ENCODE measurements at regions not wholly inside any gene's neighbourhood (a gene's known extent, or its start where the extent isn't known, plus 50 kb on each side); places are given as distances from the start of the nearest gene placed in this dataset.
"Not testable (repeated sequence)": the region's sequence is repeated elsewhere in the genome, so short reads cannot be mapped to it uniquely, and the experiment has no call there.

- no peaks in the 10 kb centered on the region for H3K27me3 Mint-ChIP-seq
- no peak for DNase-seq
- H3K9me3 Mint-ChIP-seq = no peaks in the 10 kb centered on the region
- intact Hi-C loops (cut with micrococcal nuclease) = no loop called here
- no peaks in the 10 kb centered on the region for H3K4me1 Mint-ChIP-seq
- H3K4me3 Mint-ChIP-seq = no peak overlapping the region
- no peaks in the 10 kb centered on the region for H3K36me3 Mint-ChIP-seq (ENCODE audit: low read depth)
- H3K27ac Mint-ChIP-seq = no peak overlapping the region
Observed at GRCh38 chr6:71209626-71210025, 79.0 kb upstream of the OGFRL1 start.

GRCh38 chr6:71211799-71212198 is 76.8 kb upstream of the OGFRL1 start:
- H3K4me1 Mint-ChIP-seq = no peaks in the 10 kb centered on the region
- intact Hi-C loops (cut with micrococcal nuclease) = no loop called here
- H3K9me3 Mint-ChIP-seq = no peaks in the 10 kb centered on the region
- no peak for DNase-seq
- no peaks in the 10 kb centered on the region for H3K36me3 Mint-ChIP-seq (ENCODE audit: low read depth)
- peaks cover 3% of the 10 kb centered on the region for H3K27me3 Mint-ChIP-seq
- H3K4me3 Mint-ChIP-seq = no peak overlapping the region
- no peak overlapping the region for H3K27ac Mint-ChIP-seq

GRCh38 chr6:71220466-71220865 is 68.1 kb upstream of the OGFRL1 start:
- H3K4me3 Mint-ChIP-seq = no peak overlapping the region
- H3K36me3 Mint-ChIP-seq (ENCODE audit: low read depth) = no peaks in the 10 kb centered on the region
- peaks cover 3% of the 10 kb centered on the region for H3K27me3 Mint-ChIP-seq
- H3K27ac Mint-ChIP-seq = no peak overlapping the region
- H3K4me1 Mint-ChIP-seq = no peaks in the 10 kb centered on the region
- intact Hi-C loops (cut with micrococcal nuclease) = no loop called here
- no peaks in the 10 kb centered on the region for H3K9me3 Mint-ChIP-seq
- DNase-seq = no peak

DNA sequence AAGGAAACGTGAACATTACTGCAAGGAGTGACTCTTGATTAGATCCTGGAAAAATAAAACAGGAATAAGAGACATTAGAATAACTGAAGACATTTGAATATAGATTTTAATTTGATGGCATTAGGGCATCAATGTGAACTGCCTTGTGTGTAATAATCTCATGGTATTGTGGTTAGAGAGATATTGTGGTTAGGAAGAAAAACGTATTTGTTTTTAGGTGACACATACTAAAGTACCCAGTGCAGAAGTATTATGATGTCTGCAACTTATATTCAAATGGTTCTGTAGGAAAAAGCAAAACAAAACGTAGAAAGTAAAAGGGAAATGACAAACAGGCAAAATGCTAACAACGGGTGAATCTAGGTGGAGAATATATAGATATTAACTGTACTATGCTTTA is 65.9 kb upstream of the OGFRL1 start:
- Mint-ChIP-seq H3K36me3 (ENCODE audit: low read depth) (no peaks in the 10 kb centered on the region), H3K4me3 (no peak overlapping the region)

GRCh38 chr6:71224011-71224410 is 64.6 kb upstream of the OGFRL1 start:
- Mint-ChIP-seq H3K9me3 (no peaks in the 10 kb centered on the region), H3K36me3 (ENCODE audit: low read depth) (no peaks in the 10 kb centered on the region), H3K4me1 (peaks cover 5% of the 10 kb centered on the region), H3K4me3 (no peak overlapping the region), H3K27ac (no peak overlapping the region), H3K27me3 (peaks cover 3% of the 10 kb centered on the region)
- no peak for DNase-seq
- intact Hi-C loops (cut with micrococcal nuclease) = no loop called here

More for the DNA sequence above, 65.9 kb upstream of the OGFRL1 start:
- no peaks in the 10 kb centered on the region for H3K9me3 Mint-ChIP-seq
- peaks cover 3% of the 10 kb centered on the region for H3K27me3 Mint-ChIP-seq
- no peak overlapping the region for H3K27ac Mint-ChIP-seq
- no peaks in the 10 kb centered on the region for H3K4me1 Mint-ChIP-seq
- intact Hi-C loops (cut with micrococcal nuclease) = no loop called here
- no peak for DNase-seq

DNA sequence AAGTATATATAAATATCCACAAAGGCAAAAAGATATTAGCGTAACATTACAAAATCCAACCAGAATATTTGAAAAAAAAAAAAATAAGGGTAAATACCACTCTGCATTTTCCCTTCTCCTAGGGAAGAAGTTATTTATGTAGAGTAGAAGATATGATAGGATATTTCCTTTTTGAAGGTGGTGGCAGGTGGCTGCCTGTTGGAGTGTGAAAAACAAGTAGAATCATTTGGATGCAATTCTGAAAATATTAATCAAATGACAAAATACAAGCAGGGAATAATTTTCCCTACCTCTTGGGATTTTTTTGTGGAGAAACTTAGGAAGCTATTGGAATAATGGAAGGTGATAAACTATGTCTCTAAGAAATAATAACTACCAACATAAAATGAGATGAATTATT is 62.5 kb upstream of the OGFRL1 start:
- Mint-ChIP-seq H3K27me3 (peaks cover 5% of the 10 kb centered on the region), H3K36me3 (ENCODE audit: low read depth) (no peaks in the 10 kb centered on the region), H3K9me3 (no peaks in the 10 kb centered on the region), H3K4me1 (peaks cover 7% of the 10 kb centered on the region), H3K27ac (no peak overlapping the region), H3K4me3 (no peak overlapping the region)
- intact Hi-C loops (cut with micrococcal nuclease) = no loop called here
- no peak for DNase-seq

GRCh38 chr6:71228461-71229041 is 60.1 kb upstream of the OGFRL1 start:
- Mint-ChIP-seq H3K9me3 (no peaks in the 10 kb centered on the region), H3K27ac (no peak overlapping the region), H3K4me1 (peaks cover 7% of the 10 kb centered on the region), H3K4me3 (no peak overlapping the region), H3K36me3 (ENCODE audit: low read depth) (no peaks in the 10 kb centered on the region), H3K27me3 (peaks cover 7% of the 10 kb centered on the region)
- no peak for DNase-seq
- intact Hi-C loops (cut with micrococcal nuclease) = no loop called here

DNA sequence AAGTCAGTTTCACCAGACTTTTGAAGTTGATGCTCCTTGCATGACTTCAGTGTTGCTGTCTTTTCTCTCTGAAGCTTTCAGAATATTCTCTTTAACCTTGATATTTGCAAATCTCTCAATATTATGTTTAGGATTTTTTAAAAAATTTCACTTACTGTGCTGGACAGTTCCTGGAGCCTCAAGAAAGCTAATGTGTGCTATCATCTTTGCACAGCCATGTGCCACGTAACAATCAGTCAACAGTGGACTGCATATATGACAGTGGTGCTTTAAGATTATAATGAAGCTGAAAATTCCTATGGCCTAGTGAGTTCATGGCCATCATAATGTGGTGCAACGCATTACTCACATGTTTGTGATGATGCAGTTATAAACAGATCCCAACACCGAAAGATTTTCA is 59.1 kb upstream of the OGFRL1 start:
- H3K27me3 Mint-ChIP-seq = peaks cover 7% of the 10 kb centered on the region
- H3K4me1 Mint-ChIP-seq = peaks cover 7% of the 10 kb centered on the region
- intact Hi-C loops (cut with micrococcal nuclease) = no loop called here
- H3K36me3 Mint-ChIP-seq (ENCODE audit: low read depth) = no peaks in the 10 kb centered on the region
- no peak for DNase-seq
- no peak overlapping the region for H3K4me3 Mint-ChIP-seq
- no peaks in the 10 kb centered on the region for H3K9me3 Mint-ChIP-seq
- H3K27ac Mint-ChIP-seq = no peak overlapping the region

- H3K27ac Mint-ChIP-seq; H3K4me1 Mint-ChIP-seq; intact Hi-C loops (cut with micrococcal nuclease); DNase-seq; H3K9me3 Mint-ChIP-seq; H3K36me3 Mint-ChIP-seq (ENCODE audit: low read depth); H3K4me3 Mint-ChIP-seq: not testable (repeated sequence)
- peaks cover 11% of the 10 kb centered on the region for H3K27me3 Mint-ChIP-seq
Observed at GRCh38 chr6:71232890-71233289, 55.7 kb upstream of the OGFRL1 start.

DNA sequence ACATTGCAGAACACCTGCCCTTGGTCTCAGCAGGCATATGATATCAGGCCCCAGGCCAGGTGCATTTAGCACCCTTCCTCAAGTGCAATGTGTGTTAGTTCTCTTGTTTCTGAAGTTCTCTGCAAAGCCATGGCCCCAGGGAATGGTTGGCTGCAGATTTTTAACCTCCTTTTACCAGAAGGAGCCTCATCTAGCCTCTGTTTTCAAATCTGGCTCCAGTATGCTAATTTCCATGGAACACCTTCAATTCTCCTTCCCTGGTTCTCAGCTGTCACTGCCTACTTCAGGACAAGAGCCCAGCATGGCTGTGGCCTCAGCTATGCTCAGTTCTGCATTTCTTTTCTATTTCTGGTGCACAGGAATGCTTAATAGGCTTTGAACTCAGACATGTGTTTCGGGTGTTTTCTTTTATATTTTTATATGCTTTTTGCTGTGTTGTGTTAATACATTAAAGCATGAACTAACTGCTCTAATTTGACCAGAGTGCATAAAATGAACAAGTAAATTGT is 51.6 kb upstream of the OGFRL1 start:
- Mint-ChIP-seq H3K4me3 (no peak overlapping the region), H3K27ac (no peak overlapping the region), H3K9me3 (no peaks in the 10 kb centered on the region), H3K36me3 (ENCODE audit: low read depth) (no peaks in the 10 kb centered on the region), H3K27me3 (peaks cover 10% of the 10 kb centered on the region), H3K4me1 (no peaks in the 10 kb centered on the region)
- intact Hi-C loops (cut with micrococcal nuclease) = no loop called here
- no peak for DNase-seq

DNA sequence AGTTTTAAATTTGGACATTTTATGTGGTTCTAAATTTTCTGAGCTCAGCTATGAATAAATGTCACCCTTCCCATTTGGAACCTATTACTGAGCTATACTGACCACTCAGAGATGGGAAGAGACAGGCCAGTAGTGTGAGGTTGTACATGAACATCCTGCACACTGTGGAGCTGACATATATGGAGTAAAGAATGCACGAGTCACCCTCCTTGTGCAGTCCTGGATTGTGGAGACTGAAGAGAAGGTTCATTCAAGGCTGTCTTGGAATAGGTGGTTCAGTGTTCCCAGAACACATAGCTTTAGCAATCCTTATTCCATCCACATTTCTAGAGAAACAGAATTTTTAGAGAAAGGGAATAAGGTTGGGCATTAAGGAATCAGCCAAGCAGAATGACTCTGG is 50.3 kb upstream of the OGFRL1 start:
- no peak for DNase-seq
- intact Hi-C loops (cut with micrococcal nuclease) = no loop called here
- peaks cover 7% of the 10 kb centered on the region for H3K27me3 Mint-ChIP-seq
- H3K4me3 Mint-ChIP-seq = no peak overlapping the region
- H3K27ac Mint-ChIP-seq = no peak overlapping the region
- no peaks in the 10 kb centered on the region for H3K4me1 Mint-ChIP-seq
- H3K9me3 Mint-ChIP-seq = no peaks in the 10 kb centered on the region
- no peaks in the 10 kb centered on the region for H3K36me3 Mint-ChIP-seq (ENCODE audit: low read depth)

Data from activated CD4-positive, alpha-beta T cell treated with anti-CD3 and anti-CD28 coated beads, Interleukin-2, amount 10 ng/mL, durations not matched to agents 24 days and 14 days (primary cell).